22Rv1 (cell line): ENCODE measurements at regions not wholly inside any gene's neighbourhood (a gene's known extent, or its start where the extent isn't known, plus 50 kb on each side); places are given as distances from the start of the nearest gene placed in this dataset.

Experiments used
- ZFX ChIP-seq: fragments of 450-650 bp; IDR thresholded peaks from 2 replicates; pipeline ENCODE4 v1.6.1; 2017; ENCODE audit warnings: antibody characterized with exemption, borderline replicate concordance
- TF ChIP-seq, protein P1 (sequence below): fragments of 450-650 bp; IDR thresholded peaks from 2 replicates; pipeline ENCODE4 v1.5.1; 2017; ENCODE audit warnings: mild to moderate bottlenecking

DNA sequence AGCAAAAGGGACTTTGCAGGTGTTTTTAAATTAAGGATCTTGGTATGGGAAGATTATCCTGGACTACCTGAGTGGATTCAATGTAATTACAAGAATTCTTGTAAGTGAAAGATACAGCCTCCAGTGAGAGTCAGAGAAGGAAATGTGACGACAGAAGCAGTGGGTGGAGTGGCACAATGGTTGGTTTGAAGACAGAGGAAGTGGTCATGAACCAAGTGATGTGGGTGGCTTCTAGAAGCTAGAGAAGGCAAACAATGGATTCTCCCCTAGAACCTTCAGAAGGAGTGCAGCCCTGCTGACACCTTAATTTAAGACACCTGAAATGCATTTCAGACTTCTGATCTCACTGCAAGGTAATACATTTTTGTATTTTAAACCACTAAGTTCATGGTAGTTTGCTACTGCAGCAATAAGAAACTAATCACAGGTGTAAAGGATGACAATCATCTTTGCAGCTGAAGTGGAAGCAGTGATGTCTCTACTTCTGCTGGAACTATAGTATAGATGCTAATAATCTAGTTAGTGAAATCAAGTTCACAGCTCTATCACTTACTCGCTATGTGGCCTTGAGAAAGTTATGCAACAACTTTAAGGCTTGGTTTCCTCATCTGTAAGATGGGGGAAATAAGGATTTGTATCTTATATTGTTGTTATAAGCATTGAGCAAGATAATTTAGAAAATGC lies 403.4 kb upstream of the SUCLG2 start:
- TF ChIP-seq, protein P1, sequence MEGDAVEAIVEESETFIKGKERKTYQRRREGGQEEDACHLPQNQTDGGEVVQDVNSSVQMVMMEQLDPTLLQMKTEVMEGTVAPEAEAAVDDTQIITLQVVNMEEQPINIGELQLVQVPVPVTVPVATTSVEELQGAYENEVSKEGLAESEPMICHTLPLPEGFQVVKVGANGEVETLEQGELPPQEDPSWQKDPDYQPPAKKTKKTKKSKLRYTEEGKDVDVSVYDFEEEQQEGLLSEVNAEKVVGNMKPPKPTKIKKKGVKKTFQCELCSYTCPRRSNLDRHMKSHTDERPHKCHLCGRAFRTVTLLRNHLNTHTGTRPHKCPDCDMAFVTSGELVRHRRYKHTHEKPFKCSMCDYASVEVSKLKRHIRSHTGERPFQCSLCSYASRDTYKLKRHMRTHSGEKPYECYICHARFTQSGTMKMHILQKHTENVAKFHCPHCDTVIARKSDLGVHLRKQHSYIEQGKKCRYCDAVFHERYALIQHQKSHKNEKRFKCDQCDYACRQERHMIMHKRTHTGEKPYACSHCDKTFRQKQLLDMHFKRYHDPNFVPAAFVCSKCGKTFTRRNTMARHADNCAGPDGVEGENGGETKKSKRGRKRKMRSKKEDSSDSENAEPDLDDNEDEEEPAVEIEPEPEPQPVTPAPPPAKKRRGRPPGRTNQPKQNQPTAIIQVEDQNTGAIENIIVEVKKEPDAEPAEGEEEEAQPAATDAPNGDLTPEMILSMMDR, result no peak
- no peak for TF ChIP-seq ZFX
